ENCODE measurements at regions not wholly inside any gene's neighbourhood (a gene's known extent, or its start where the extent isn't known, plus 50 kb on each side); places are given as distances from the start of the nearest gene placed in this dataset.

DNA sequence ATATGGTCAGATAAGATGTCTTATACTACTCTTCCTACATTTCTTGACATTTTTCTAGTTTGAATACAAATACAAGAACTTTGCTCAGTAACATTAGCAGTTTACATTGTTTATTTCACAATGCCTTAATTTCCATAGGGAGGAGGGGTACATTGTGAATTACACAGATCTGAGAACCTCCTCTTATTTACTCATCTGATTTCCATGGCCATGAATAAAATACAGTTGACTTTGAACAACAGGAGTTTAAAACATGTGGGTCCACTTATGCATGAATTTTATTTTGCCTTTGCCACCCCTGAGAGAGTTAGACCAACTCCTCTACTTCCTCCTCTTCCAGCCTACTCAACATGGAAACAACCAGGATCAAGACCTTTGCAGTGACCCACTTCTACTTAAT, 67.7 kb downstream of the MGST1 start:
- TF ChIP-seq TCF12 (IDR thresholded peaks at IDR 0.05; ENCODE audit: low read depth) (no peak), RAD21 (IDR thresholded peaks at IDR 0.05; ENCODE audit: low read depth) (no peak), CREB1 (IDR thresholded peaks at IDR 0.05; ENCODE audit: low read depth) (no peak)
- TF ChIP-seq, protein P1, sequence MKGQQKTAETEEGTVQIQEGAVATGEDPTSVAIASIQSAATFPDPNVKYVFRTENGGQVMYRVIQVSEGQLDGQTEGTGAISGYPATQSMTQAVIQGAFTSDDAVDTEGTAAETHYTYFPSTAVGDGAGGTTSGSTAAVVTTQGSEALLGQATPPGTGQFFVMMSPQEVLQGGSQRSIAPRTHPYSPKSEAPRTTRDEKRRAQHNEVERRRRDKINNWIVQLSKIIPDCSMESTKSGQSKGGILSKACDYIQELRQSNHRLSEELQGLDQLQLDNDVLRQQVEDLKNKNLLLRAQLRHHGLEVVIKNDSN (IDR thresholded peaks at IDR 0.05): no peak

DNA sequence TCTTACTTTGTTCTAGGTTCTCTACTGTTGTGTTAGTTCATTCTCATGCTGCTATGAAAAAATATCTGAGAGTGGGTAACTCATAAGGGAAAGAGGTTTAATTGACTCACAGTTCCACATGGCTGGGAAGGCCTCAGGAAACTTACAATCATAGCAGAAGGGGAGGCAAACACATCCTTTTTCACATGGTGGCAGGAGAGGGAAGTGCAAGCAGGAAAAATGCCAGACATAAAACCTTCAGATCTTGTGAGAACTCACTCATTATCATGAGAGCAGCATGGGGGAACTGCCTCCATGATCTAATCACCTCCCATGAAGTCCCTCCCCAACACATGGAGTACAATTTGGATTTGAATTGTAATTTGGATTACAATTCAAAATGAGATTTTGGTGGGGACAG, 69.6 kb downstream of the MGST1 start:
- TF ChIP-seq, protein P2, sequence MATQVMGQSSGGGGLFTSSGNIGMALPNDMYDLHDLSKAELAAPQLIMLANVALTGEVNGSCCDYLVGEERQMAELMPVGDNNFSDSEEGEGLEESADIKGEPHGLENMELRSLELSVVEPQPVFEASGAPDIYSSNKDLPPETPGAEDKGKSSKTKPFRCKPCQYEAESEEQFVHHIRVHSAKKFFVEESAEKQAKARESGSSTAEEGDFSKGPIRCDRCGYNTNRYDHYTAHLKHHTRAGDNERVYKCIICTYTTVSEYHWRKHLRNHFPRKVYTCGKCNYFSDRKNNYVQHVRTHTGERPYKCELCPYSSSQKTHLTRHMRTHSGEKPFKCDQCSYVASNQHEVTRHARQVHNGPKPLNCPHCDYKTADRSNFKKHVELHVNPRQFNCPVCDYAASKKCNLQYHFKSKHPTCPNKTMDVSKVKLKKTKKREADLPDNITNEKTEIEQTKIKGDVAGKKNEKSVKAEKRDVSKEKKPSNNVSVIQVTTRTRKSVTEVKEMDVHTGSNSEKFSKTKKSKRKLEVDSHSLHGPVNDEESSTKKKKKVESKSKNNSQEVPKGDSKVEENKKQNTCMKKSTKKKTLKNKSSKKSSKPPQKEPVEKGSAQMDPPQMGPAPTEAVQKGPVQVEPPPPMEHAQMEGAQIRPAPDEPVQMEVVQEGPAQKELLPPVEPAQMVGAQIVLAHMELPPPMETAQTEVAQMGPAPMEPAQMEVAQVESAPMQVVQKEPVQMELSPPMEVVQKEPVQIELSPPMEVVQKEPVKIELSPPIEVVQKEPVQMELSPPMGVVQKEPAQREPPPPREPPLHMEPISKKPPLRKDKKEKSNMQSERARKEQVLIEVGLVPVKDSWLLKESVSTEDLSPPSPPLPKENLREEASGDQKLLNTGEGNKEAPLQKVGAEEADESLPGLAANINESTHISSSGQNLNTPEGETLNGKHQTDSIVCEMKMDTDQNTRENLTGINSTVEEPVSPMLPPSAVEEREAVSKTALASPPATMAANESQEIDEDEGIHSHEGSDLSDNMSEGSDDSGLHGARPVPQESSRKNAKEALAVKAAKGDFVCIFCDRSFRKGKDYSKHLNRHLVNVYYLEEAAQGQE (IDR thresholded peaks at IDR 0.05; ENCODE audit: low read depth): no peak
- TF ChIP-seq TAF1 (IDR thresholded peaks at IDR 0.05; ENCODE audit: low read depth) (no peak), TCF12 (IDR thresholded peaks at IDR 0.05; ENCODE audit: low read depth) (no peak), CREB1 (IDR thresholded peaks at IDR 0.05; ENCODE audit: low read depth) (no peak), FOXM1 (IDR thresholded peaks at IDR 0.05; ENCODE audit: borderline replicate concordance, low read depth) (no peak)

DNA sequence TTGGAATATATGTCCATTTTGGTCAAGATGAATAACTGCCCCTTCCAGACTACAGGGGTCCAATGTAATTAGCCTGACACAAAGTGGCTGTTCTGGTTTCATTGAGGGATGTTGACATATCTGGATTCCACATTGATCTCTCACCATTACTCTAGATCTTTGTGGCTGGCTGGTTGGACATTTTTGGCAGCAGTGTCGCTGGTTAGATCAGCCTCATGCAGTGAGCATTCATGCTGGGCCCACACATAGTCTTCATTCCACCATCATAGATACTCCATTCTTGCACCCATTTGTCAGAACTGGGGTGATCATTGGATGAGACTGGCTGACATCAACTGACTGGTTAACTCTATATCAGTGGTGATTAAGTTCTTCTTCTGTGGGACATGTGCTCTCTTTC, 74.4 kb downstream of the MGST1 start:
- TF ChIP-seq, protein P2 (IDR thresholded peaks at IDR 0.05; ENCODE audit: low read depth): no peak
- no peak for TF ChIP-seq TCF12 (IDR thresholded peaks at IDR 0.05; ENCODE audit: low read depth)
- TF ChIP-seq CEBPB (IDR thresholded peaks at IDR 0.05): no peak
- TF ChIP-seq EP300 (IDR thresholded peaks at IDR 0.05; ENCODE audit: borderline replicate concordance): no peak
- no peak for TF ChIP-seq NFIC (IDR thresholded peaks at IDR 0.05)
- TF ChIP-seq, protein P3, sequence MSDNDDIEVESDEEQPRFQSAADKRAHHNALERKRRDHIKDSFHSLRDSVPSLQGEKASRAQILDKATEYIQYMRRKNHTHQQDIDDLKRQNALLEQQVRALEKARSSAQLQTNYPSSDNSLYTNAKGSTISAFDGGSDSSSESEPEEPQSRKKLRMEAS (IDR thresholded peaks at IDR 0.05): no peak
- TF ChIP-seq, protein P1 (IDR thresholded peaks at IDR 0.05): no peak

DNA sequence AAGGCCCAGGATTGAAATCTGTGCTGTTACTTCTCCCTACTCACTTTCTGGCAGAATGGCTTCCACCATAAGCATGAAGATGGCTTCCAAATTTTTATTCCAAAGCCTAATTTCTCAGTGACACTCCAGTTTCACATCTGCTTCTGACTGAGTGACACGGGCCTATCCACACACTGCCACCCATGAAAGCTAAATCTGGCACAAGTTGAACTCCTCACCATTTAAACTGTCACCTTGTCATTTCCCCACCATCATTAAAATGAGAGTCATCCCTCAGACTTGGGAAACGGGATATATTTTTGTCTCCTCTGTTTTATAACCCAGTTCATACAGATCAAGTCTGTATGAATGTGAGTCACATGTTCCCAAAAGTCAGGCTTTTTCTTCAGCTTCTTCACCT, 77.1 kb downstream of the MGST1 start:
- TF ChIP-seq FOXM1 (IDR thresholded peaks at IDR 0.05; ENCODE audit: borderline replicate concordance, low read depth) (no peak), TAF1 (IDR thresholded peaks at IDR 0.05; ENCODE audit: low read depth) (no peak), NFIC (IDR thresholded peaks at IDR 0.05) (no peak), TCF12 (IDR thresholded peaks at IDR 0.05; ENCODE audit: low read depth) (no peak), CEBPB (IDR thresholded peaks at IDR 0.05) (no peak), YY1 (IDR thresholded peaks at IDR 0.05; ENCODE audit: low read depth) (no peak), CREB1 (IDR thresholded peaks at IDR 0.05; ENCODE audit: low read depth) (no peak), EP300 (IDR thresholded peaks at IDR 0.05; ENCODE audit: borderline replicate concordance) (no peak), ZBTB7A (IDR thresholded peaks at IDR 0.05; ENCODE audit: low read depth) (no peak), RAD21 (IDR thresholded peaks at IDR 0.05; ENCODE audit: low read depth) (no peak)
- TF ChIP-seq, protein P3 (IDR thresholded peaks at IDR 0.05): no peak
- TF ChIP-seq, protein P2 (IDR thresholded peaks at IDR 0.05; ENCODE audit: low read depth): no peak
- TF ChIP-seq, protein P1 (IDR thresholded peaks at IDR 0.05): no peak

DNA sequence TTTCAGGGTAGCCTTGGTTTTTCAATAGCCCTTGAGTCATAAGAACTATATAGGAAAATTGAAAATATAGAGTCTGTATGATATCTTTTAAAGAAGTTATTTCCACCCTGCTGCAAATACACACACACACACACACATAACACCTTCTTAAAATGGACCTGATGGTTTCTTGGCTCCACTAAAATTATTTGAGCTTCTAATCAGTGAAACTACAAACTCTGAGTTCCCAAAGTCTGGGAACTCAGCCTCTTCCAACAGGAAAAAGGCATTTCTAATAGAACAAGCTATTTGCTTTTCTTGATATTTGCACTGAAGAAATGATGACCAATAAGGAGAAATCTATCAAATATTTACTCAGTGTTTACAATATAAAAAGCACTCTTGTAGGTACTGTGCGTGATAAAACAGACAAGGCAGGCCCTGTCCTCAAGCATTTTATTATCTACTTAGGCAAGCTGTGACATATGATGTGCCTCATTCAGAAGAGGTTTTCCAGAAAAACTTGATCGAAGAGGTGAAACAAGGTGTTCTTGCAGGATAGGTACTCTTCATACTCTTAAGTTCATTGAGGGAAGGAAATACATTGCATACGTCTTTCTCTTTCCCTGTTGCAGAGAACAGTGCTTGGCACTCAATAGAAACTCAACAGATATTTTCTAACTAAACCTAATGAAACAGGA, 88.6 kb downstream of the MGST1 start:
- TF ChIP-seq EGR1 (IDR thresholded peaks at IDR 0.05) (no peak), TAF1 (IDR thresholded peaks at IDR 0.05; ENCODE audit: low read depth) (no peak)
- TF ChIP-seq, protein P1 (IDR thresholded peaks at IDR 0.05): no peak
- TF ChIP-seq, protein P3 (IDR thresholded peaks at IDR 0.05): no peak

Data from Ishikawa (cell line).